Progenitor cell of endocrine pancreas (in vitro differentiated cells): ENCODE measurements at regions not wholly inside any gene's neighbourhood (a gene's known extent, or its start where the extent isn't known, plus 50 kb on each side); places are given as distances from the start of the nearest gene placed in this dataset.

Experiments
- DNase-seq: peaks from one replicate; pipeline ENCODE4 v3.0.0; 2021; ENCODE audit warnings: low spot score; ENCODE audit not compliant: unreplicated experiment
- H3K27ac Mint-ChIP-seq: 2 replicates; pipeline ENCODE4 v1.8.0; 2021; ENCODE audit warnings: mild to moderate bottlenecking, moderate library complexity, mixed read lengths
- H3K27me3 Mint-ChIP-seq: 2 replicates; pipeline ENCODE4 v1.8.0; 2021; ENCODE audit warnings: mixed read lengths
- H3K36me3 Mint-ChIP-seq: 2 replicates; pipeline ENCODE4 v1.8.0; 2022; ENCODE audit warnings: mixed read lengths; ENCODE audit not compliant: insufficient read depth
- H3K4me1 Mint-ChIP-seq: 2 replicates; pipeline ENCODE4 v1.8.0; 2021; ENCODE audit warnings: low read depth, mixed read lengths
- H3K4me3 Mint-ChIP-seq: 2 replicates; pipeline ENCODE4 v1.8.0; 2021; ENCODE audit warnings: low read depth, mild to moderate bottlenecking, moderate library complexity, mixed read lengths
- H3K9me3 Mint-ChIP-seq: 2 replicates; pipeline ENCODE4 v1.8.0; 2021; ENCODE audit warnings: low read depth, mixed read lengths
- TF ChIP-seq, protein P1 (sequence below): fragments of 200-600 bp; sonication (generic); IDR thresholded peaks from one replicate; pipeline ENCODE4 v1.5.0; 2021; ENCODE audit warnings: antibody characterized with exemption, mild to moderate bottlenecking; ENCODE audit not compliant: unreplicated experiment

DNA sequence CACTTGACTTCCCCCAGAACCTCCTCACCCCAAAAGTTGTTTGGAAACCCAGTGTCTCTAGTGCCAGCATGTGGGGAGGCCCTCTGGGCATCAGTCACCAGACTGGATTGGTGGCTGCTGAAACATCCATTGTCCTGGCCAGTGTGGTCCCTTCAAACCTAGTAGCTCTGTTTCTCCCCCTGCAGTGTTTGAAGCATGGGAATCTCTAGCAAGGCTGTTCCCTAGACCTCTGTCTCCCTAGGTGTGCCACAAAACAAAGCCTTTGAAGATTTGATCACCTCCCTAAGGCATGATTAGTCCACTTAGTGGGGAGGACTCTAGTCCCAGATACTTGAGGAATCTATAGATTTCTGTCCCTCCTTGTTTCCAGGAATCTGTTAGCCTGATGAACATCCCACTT is 60.3 kb downstream of the ARF6 start:
- TF ChIP-seq, protein P1, sequence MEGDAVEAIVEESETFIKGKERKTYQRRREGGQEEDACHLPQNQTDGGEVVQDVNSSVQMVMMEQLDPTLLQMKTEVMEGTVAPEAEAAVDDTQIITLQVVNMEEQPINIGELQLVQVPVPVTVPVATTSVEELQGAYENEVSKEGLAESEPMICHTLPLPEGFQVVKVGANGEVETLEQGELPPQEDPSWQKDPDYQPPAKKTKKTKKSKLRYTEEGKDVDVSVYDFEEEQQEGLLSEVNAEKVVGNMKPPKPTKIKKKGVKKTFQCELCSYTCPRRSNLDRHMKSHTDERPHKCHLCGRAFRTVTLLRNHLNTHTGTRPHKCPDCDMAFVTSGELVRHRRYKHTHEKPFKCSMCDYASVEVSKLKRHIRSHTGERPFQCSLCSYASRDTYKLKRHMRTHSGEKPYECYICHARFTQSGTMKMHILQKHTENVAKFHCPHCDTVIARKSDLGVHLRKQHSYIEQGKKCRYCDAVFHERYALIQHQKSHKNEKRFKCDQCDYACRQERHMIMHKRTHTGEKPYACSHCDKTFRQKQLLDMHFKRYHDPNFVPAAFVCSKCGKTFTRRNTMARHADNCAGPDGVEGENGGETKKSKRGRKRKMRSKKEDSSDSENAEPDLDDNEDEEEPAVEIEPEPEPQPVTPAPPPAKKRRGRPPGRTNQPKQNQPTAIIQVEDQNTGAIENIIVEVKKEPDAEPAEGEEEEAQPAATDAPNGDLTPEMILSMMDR, result no peak
- no peak overlapping the region for H3K27ac Mint-ChIP-seq
- H3K9me3 Mint-ChIP-seq, result no peaks in the 10 kb centered on the region

DNA sequence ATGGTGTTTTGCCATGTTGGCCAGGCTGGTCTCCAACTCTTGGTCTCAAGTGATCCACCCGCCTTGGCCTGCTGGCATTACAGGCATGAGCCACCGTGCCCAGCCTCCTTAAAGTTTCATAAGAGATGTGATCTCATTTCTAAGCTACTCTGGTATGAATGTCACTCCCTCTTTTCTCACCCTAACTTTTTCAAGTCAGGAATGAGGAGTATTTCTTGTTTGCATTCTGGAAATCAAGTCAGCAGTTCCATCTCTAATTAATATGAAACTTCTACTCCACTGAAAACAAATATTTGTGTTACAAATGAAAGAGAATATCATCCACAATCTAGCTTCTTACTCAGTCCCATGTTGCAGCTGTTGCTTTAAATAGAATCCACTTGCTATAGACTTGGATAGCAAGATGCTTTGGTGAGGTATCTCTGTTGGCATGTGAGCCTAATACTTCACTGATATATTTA is 61.3 kb downstream of the ARF6 start:
- DNase-seq, result no peak
- Mint-ChIP-seq H3K27me3 (no peaks in the 10 kb centered on the region), H3K4me1 (peaks cover 6% of the 10 kb centered on the region), H3K4me3 (no peak overlapping the region), H3K36me3 (no peaks in the 10 kb centered on the region), H3K27ac (no peak overlapping the region), H3K9me3 (no peaks in the 10 kb centered on the region)
- TF ChIP-seq, protein P1, result no peak

More for the DNA sequence above, 60.3 kb downstream of the ARF6 start:
- no peak overlapping the region for H3K4me3 Mint-ChIP-seq
- no peaks in the 10 kb centered on the region for H3K36me3 Mint-ChIP-seq
- DNase-seq, result no peak
- no peaks in the 10 kb centered on the region for H3K27me3 Mint-ChIP-seq
- H3K4me1 Mint-ChIP-seq, result peaks cover 8% of the 10 kb centered on the region

DNA sequence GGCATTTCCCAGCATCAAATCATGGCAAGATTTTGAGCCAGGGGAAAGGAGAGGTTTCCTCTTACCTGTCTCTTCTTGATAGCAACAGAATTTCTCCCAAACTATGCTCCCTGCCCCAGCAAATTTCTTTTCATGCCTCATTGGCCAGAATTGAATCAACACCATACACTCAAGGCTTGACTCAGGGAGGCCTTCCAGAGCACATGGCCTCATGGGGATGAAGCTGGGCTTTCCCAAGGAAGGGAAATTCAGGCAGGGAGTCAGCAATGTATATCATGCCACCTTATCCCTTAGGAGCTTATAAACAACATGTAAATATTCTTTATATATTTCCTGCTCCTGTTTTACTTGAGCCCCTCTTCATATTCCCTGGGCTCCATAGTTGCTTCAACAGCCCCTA is 62.1 kb downstream of the ARF6 start:
- Mint-ChIP-seq H3K36me3 (no peaks in the 10 kb centered on the region), H3K27me3 (no peaks in the 10 kb centered on the region), H3K4me3 (no peak overlapping the region), H3K27ac (no peak overlapping the region), H3K9me3 (no peaks in the 10 kb centered on the region), H3K4me1 (peaks cover 6% of the 10 kb centered on the region)
- no peak for DNase-seq
- TF ChIP-seq, protein P1, result no peak

DNA sequence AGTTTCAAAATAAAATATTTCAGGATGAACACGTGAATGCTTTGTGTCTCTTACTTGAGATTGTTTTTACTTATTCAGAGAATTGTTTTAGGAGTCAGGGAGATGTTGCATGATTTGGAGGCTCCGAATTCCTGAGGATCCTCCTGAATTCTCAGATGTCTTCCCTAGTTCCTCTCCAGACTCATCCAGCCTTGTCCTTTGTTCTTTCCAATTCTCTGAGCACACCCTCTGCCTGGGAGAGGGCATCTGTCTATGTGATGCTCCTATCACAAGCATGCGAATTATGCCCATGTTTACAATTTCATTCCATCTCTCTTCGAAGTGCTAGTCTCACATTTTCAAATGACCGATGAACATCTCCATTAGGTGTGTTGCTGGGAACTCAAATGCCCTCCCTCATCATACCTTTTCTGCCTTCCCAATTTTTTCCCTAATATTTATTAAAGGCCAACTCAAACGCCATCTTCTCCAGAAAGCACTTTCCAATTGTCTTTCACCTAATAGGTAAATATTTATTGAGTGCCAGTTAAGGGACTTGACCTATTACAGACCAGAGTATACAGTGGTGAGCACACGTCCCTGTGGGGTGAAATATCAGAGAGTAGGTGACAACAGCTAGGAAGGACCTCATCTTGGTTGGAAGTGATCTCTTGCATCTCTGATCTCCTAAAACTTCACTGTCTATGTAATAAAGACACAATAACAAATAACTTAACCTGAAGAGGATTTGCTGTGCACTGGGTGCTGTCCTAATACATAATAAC is 64.4 kb downstream of the ARF6 start:
- TF ChIP-seq, protein P1, result no peak
- DNase-seq, result no peak
- H3K27ac Mint-ChIP-seq, result no peak overlapping the region
- no peaks in the 10 kb centered on the region for H3K36me3 Mint-ChIP-seq
- no peaks in the 10 kb centered on the region for H3K27me3 Mint-ChIP-seq
- no peaks in the 10 kb centered on the region for H3K9me3 Mint-ChIP-seq
- no peak overlapping the region for H3K4me3 Mint-ChIP-seq
- H3K4me1 Mint-ChIP-seq, result peaks cover 6% of the 10 kb centered on the region

DNA sequence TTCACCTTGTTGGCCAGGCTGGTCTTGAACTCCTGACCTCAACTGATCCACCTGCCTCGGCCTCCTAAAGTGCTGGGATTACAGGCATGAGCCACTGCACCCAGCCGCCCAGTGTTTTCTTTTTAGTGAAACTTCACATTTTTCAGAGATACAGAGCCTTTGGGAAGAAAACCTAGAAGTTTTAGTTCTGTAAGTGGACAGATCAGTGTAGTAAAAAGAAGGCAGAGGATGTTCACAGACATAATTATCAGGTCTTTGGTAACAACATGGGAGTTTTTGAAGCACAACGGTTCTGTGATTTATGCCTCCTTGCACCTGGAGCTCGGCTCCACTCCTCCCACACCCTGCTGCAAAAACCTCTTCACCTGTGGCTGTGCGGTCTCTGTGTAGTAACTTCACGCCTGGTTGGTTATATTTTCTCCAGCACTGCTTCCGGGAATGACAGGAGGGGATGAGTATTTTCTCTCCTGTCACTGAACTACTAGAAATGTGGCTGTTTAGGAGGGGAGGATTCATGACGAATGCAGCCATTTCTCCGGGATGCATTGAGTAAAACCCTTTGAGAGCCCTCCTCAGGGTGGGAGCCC is 67.0 kb downstream of the ARF6 start:
- Mint-ChIP-seq H3K36me3 (no peaks in the 10 kb centered on the region), H3K9me3 (no peaks in the 10 kb centered on the region), H3K4me1 (peaks cover 6% of the 10 kb centered on the region), H3K4me3 (no peak overlapping the region), H3K27ac (no peak overlapping the region), H3K27me3 (no peaks in the 10 kb centered on the region)
- TF ChIP-seq, protein P1, result no peak
- DNase-seq, result no peak
